ENCODE measurements at regions not wholly inside any gene's neighbourhood (a gene's known extent, or its start where the extent isn't known, plus 50 kb on each side); places are given as distances from the start of the nearest gene placed in this dataset.

DNA sequence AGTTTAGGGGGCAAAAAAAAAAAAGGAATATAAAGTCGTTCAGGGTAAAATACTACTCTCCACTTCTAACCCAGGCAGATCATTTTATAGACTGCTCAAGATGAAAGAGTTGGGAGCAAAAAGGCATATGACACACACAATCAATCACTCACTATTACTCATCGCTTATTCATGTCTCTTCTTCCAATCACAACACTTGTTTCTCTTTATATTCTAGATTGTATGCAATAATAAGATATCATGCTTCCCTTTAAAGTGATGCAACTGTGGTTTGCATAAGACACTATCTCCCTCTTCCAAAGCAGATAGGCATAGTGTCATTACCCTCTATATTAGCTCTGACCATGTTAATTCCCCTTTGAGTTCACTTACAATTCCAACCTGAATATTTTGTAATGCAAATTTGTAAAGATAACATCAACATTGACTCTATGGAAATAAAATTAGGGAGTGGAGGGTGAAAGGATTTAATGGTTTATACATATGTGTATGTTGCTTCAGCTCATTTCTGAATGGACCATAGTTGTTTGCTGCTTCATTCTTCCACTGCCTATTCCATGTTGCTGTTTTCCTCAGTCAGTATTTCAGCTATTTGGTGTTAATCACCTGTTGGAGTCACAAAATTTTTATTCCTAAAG lies 154.9 kb upstream of the EPHA5 start:
- TF ChIP-seq EP300 (IDR thresholded peaks at IDR 0.05) (no peak), POLR2A (IDR thresholded peaks at IDR 0.05) (no peak)
- TF ChIP-seq, protein P1, sequence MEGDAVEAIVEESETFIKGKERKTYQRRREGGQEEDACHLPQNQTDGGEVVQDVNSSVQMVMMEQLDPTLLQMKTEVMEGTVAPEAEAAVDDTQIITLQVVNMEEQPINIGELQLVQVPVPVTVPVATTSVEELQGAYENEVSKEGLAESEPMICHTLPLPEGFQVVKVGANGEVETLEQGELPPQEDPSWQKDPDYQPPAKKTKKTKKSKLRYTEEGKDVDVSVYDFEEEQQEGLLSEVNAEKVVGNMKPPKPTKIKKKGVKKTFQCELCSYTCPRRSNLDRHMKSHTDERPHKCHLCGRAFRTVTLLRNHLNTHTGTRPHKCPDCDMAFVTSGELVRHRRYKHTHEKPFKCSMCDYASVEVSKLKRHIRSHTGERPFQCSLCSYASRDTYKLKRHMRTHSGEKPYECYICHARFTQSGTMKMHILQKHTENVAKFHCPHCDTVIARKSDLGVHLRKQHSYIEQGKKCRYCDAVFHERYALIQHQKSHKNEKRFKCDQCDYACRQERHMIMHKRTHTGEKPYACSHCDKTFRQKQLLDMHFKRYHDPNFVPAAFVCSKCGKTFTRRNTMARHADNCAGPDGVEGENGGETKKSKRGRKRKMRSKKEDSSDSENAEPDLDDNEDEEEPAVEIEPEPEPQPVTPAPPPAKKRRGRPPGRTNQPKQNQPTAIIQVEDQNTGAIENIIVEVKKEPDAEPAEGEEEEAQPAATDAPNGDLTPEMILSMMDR (IDR thresholded peaks at IDR 0.05): no peak

Measured in ovary (tissue), 3 donors.